T-cell (primary cell): ENCODE measurements at regions not wholly inside any gene's neighbourhood (a gene's known extent, or its start where the extent isn't known, plus 50 kb on each side); places are given as distances from the start of the nearest gene placed in this dataset.

Source experiments
- ATAC-seq, 4 experiments: fragments of 200-7000 bp in 3 of 4; fragments of 150-1000 bp in 1 of 4; cut with Tn5 transposase; replicated peaks in 1 of 4; 1 replicate in 3 of 4; 2 replicates in 1 of 4; pipeline ENCODE4 v1.10.0; 2021; ENCODE audit warnings: moderate library complexity in 3 of 4, mild to moderate bottlenecking in 2 of 4, moderate number of reproducible peaks in 1 of 4
- CTCF ChIA-PET, 2 donors: fragments of 300-600 bp; sonication (Branson Sonifier 250); formaldehyde crosslinking; loops; one replicate each; lab custom pipeline; 2022; ENCODE audit warnings: antibody characterized with exemption in 2 of 2; lab: Charles Lee
- POLR2A ChIA-PET, 2 donors: fragments of 300-600 bp; sonication (Branson Sonifier 250); formaldehyde crosslinking; loops; one replicate each; lab custom pipeline; 2022; ENCODE audit warnings: antibody characterized with exemption in 2 of 2; lab: Charles Lee
- DNase-seq, 35 experiments: peaks; one replicate each; pipeline versions ENCODE4 v3.0.0 to v3.0.0-alpha.2; 2013 to 2023
- H3K27ac ChIP-seq: one replicate; pipeline ENCODE4 v1.5.1; 2013; ENCODE audit warnings: low read length
- H3K27me3 ChIP-seq, 2 experiments: replicated peaks in 1 of 2; 1 replicate in 1 of 2; 2 replicates in 1 of 2; pipeline versions ENCODE4 v1.6.1 to v1.7.0; 2013; ENCODE audit warnings: low read length in 1 of 2, mixed read lengths in 1 of 2; ENCODE audit not compliant: control insufficient read depth in 2 of 2, insufficient read depth in 2 of 2; ENCODE audit errors: extremely low read depth in 1 of 2
- H3K36me3 ChIP-seq, 2 donors: 1 replicate in 1 of 2; 2 replicates in 1 of 2; pipeline versions ENCODE4 v1.6.1 to v1.7.0; 2013; ENCODE audit warnings: low read length in 1 of 2; ENCODE audit not compliant: control insufficient read depth in 2 of 2, insufficient read depth in 1 of 2; ENCODE audit errors: extremely low read depth in 1 of 2
- H3K4me1 ChIP-seq, 2 experiments: 1 replicate in 1 of 2; 2 replicates in 1 of 2; pipeline versions ENCODE4 v1.6.1 to v1.7.0; 2013; ENCODE audit warnings: low read length in 2 of 2, mixed read lengths in 1 of 2; ENCODE audit not compliant: insufficient read depth in 2 of 2, control insufficient read depth in 1 of 2; ENCODE audit errors: extremely low read depth in 1 of 2
- H3K4me3 ChIP-seq, 2 donors: 1 replicate in 1 of 2; 2 replicates in 1 of 2; pipeline versions ENCODE4 v1.5.1 to v1.7.0; 2013; ENCODE audit warnings: mild to moderate bottlenecking in 2 of 2, low read length in 1 of 2, moderate library complexity in 1 of 2; ENCODE audit not compliant: control insufficient read depth in 1 of 2; ENCODE audit errors: extremely low read depth in 1 of 2
- H3K9me3 ChIP-seq: 2 replicates; pipeline ENCODE4 v1.7.0; 2013
- H3K27ac Mint-ChIP-seq, 2 donors: one replicate each; pipeline ENCODE4 v1.8.0; 2020 to 2021; ENCODE audit warnings: mild to moderate bottlenecking in 2 of 2, mixed read lengths in 2 of 2
- H3K27me3 Mint-ChIP-seq, 2 donors: one replicate each; pipeline ENCODE4 v1.8.0; 2021 to 2022; ENCODE audit warnings: mixed read lengths in 2 of 2
- H3K36me3 Mint-ChIP-seq: one replicate; pipeline ENCODE4 v1.8.0; 2021; ENCODE audit warnings: mixed read lengths
- H3K4me1 Mint-ChIP-seq, 3 donors: one replicate each; pipeline ENCODE4 v1.8.0; 2020 to 2022; ENCODE audit warnings: mixed read lengths in 3 of 3, mild to moderate bottlenecking in 1 of 3
- H3K4me3 Mint-ChIP-seq, 3 donors: one replicate each; pipeline ENCODE4 v1.8.0; 2020 to 2022; ENCODE audit warnings: mild to moderate bottlenecking in 3 of 3, mixed read lengths in 3 of 3, moderate library complexity in 3 of 3
- H3K9me3 Mint-ChIP-seq, 3 donors: one replicate each; pipeline ENCODE4 v1.8.0; 2020 to 2022; ENCODE audit warnings: mixed read lengths in 3 of 3
- WGBS: methylation state at CpG from one replicate; pipeline ENCODE4 v1.1.5; 2013; ENCODE audit warnings: missing lambda C conversion rate; ENCODE audit not compliant: insufficient coverage; 5-methylcytosine and 5-hydroxymethylcytosine counted together

DNA sequence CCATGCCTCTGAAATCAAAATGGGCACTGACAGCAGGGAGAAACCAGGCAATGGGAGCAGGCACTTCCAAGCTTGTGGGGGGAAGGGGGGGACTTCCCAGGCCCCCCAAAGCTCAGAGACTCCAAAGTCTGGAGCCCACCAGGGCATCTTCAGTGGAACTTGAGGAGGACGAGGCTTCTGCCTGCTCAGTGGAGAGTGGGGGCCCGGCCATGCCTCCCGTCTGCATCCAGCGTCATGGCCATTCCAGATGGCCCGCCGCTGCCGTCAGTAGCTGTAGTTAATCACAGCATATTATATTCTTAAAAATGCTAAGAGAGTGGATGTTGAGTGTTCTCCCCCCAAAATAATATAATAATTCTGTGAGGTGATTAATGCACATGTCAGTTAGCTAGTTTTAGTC is 315.2 kb downstream of the KCNJ2 start:
- Mint-ChIP-seq H3K36me3 (no peaks in the 10 kb centered on the region), H3K27ac (no peak overlapping the region), H3K4me1 (no peaks in the 10 kb centered on the region), H3K27me3 (no peaks in the 10 kb centered on the region), H3K4me3 (no peak overlapping the region), H3K9me3 (peaks cover 0 to 10% (median 7%) of the 10 kb centered on the region in 3 donors)
- POLR2A ChIA-PET, result no interaction called here
- DNase-seq (no peak), ATAC-seq (no peak)
- Histone ChIP-seq H3K27ac (no peak overlapping the region), H3K4me3 (no peak overlapping the region), H3K36me3 (no peaks in the 10 kb centered on the region), H3K4me1 (no peaks in the 10 kb centered on the region), H3K27me3 (no peaks in the 10 kb centered on the region), H3K9me3 (no peaks in the 10 kb centered on the region)
- CTCF ChIA-PET, result no interaction called here
- WGBS, result 83% methylated on average over 1 of the region's 7 CpGs

DNA sequence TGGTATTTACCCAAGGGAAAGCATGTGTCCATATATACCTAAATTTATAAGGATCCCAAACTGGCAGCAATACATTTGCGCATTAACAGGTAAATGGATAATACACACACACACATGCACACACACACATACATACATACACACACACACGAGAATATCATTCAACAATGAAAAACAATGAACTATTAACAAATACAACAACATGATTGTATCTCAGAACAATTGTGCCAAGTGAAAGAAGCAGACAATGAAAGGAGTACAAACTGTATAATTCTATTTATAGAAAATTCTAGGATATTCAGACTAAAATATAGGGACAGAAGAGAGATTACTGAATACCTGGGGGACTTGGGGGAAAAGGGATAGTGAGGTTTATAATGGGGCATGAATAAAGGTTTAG is 323.0 kb downstream of the KCNJ2 start:
- Mint-ChIP-seq H3K9me3 (peaks cover 0 to 1% (median 0%) of the 10 kb centered on the region in 3 donors), H3K27me3 (no peaks in the 10 kb centered on the region)
- ATAC-seq, result no peak

GRCh38 chr17:70493277-70493874 is 324.0 kb downstream of the KCNJ2 start:
- no peak for ATAC-seq
- DNase-seq, result no peak
- no peaks in the 10 kb centered on the region for H3K36me3 ChIP-seq

More for the DNA sequence above, 323.0 kb downstream of the KCNJ2 start:
- no peaks in the 10 kb centered on the region for H3K9me3 ChIP-seq
- H3K27ac ChIP-seq, result no peak overlapping the region
- no CpG with 5 or more reads among the region's 2 CpGs for WGBS
- ChIA-PET POLR2A (interaction anchor here in 1 of 2 donors (0.6 kb wide), 1 partner anchor 1161 kb away, joined by 3 read pairs; no protein-coding TSS in a partner anchor), CTCF (no interaction called here)
- Mint-ChIP-seq H3K27ac (no peak overlapping the region), H3K36me3 (no peaks in the 10 kb centered on the region), H3K4me3 (no peak overlapping the region), H3K4me1 (no peaks in the 10 kb centered on the region)
- no peak for DNase-seq
- no peaks in the 10 kb centered on the region for H3K27me3 ChIP-seq
- H3K4me1 ChIP-seq, result no peaks in the 10 kb centered on the region
- no peaks in the 10 kb centered on the region for H3K36me3 ChIP-seq
- H3K4me3 ChIP-seq, result no peak overlapping the region

GRCh38 chr17:70498631-70499030 is 329.3 kb downstream of the KCNJ2 start:
- no CpG with 5 or more reads among the region's 2 CpGs for WGBS
- Mint-ChIP-seq H3K9me3 (no peaks in the 10 kb centered on the region), H3K27ac (no peak overlapping the region), H3K4me3 (no peak overlapping the region), H3K4me1 (no peaks in the 10 kb centered on the region), H3K36me3 (no peaks in the 10 kb centered on the region), H3K27me3 (no peaks in the 10 kb centered on the region)
- Histone ChIP-seq H3K4me1 (no peaks in the 10 kb centered on the region), H3K4me3 (no peak overlapping the region), H3K27ac (no peak overlapping the region), H3K27me3 (no peaks in the 10 kb centered on the region), H3K9me3 (no peaks in the 10 kb centered on the region), H3K36me3 (no peaks in the 10 kb centered on the region)
- CTCF ChIA-PET, result no interaction called here
- POLR2A ChIA-PET, result no interaction called here
- DNase-seq (no peak), ATAC-seq (no peak)

More at GRCh38 chr17:70493277-70493874, 324.0 kb downstream of the KCNJ2 start:
- ChIA-PET CTCF (no interaction called here), POLR2A (interaction anchor here in 1 of 2 donors (0.6 kb wide), 1 partner anchor 1162 kb away, joined by 3 read pairs; no protein-coding TSS in a partner anchor)
- Mint-ChIP-seq H3K27ac (no peak overlapping the region), H3K9me3 (no peaks in the 10 kb centered on the region), H3K4me3 (no peak overlapping the region), H3K4me1 (no peaks in the 10 kb centered on the region), H3K36me3 (no peaks in the 10 kb centered on the region), H3K27me3 (no peaks in the 10 kb centered on the region)
- no CpG with 5 or more reads among the region's 3 CpGs for WGBS
- H3K4me3 ChIP-seq, result no peak overlapping the region
- no peaks in the 10 kb centered on the region for H3K9me3 ChIP-seq
- no peak overlapping the region for H3K27ac ChIP-seq
- no peaks in the 10 kb centered on the region for H3K27me3 ChIP-seq
- H3K4me1 ChIP-seq, result no peaks in the 10 kb centered on the region

DNA sequence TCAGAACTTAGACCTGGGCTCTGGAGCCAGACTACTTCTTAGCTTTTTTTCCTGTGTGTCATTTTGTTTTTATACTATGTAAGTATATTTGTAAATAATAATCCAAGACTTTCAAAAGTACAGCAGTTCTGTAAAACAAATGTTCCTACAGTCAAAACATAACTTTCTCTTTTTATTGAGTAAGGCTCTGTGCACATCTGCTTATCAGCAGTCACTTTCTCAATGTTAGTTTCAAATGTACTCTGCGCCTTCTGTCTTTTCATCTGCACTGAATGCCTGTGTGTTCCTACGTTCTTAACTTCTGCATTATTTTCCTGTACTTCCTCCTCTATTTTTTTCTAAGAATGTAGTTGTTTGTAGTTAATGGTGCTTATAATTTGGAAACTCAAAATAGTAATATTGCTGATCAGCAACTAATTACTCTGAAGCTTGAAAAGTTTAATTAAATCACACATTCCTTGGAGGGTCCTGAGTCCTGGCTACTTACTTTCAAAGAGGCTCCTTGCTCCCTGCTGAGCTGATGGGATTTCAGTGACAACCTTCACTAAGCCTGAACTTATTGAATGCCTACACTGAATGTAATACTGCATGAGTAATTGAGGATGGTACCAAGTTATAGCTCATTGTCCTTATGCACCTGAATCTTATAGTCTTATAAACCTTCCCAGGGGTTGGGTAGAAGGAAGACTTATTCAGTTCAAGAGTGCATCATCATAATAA is 329.9 kb downstream of the KCNJ2 start:
- H3K4me3 ChIP-seq, result no peak overlapping the region
- no peaks in the 10 kb centered on the region for H3K4me1 Mint-ChIP-seq
- DNase-seq (no peak), ATAC-seq (no peak)
- no peaks in the 10 kb centered on the region for H3K36me3 Mint-ChIP-seq
- ChIA-PET POLR2A (no interaction called here), CTCF (no interaction called here)
- H3K9me3 ChIP-seq, result no peaks in the 10 kb centered on the region
- H3K27ac ChIP-seq, result no peak overlapping the region
- H3K36me3 ChIP-seq, result no peaks in the 10 kb centered on the region
- no peaks in the 10 kb centered on the region for H3K4me1 ChIP-seq
- H3K9me3 Mint-ChIP-seq, result no peaks in the 10 kb centered on the region
- no peak overlapping the region for H3K27ac Mint-ChIP-seq
- 80% methylated on average over 1 of the region's 2 CpGs for WGBS
- H3K4me3 Mint-ChIP-seq, result no peak overlapping the region
- H3K27me3 Mint-ChIP-seq, result no peaks in the 10 kb centered on the region
- no peaks in the 10 kb centered on the region for H3K27me3 ChIP-seq

DNA sequence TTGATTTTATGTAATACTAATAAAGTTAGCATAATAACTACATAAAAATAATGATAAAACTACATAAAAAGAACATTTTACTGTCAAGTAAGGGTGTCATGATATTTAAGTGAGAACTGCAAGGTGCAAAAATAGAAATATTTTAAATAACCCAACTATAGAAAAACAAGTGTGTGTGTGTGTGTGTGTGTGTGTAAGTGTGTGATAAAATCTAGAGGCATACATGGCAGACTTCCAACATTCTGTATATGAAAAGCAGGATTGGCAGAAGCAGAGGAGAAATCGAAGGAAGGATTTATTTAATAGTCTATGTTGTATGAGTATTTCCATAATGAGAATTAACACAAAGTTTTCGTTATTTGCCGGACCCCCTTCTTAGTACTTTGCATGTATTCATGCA is 334.1 kb downstream of the KCNJ2 start:
- Histone ChIP-seq H3K27me3 (no peaks in the 10 kb centered on the region), H3K27ac (no peak overlapping the region), H3K36me3 (no peaks in the 10 kb centered on the region), H3K4me1 (no peaks in the 10 kb centered on the region), H3K4me3 (no peak overlapping the region), H3K9me3 (no peaks in the 10 kb centered on the region)
- Mint-ChIP-seq H3K36me3 (no peaks in the 10 kb centered on the region), H3K4me1 (no peaks in the 10 kb centered on the region), H3K27ac (no peak overlapping the region), H3K4me3 (no peak overlapping the region), H3K27me3 (peaks cover under 1 to 2% of the 10 kb centered on the region in 2 donors), H3K9me3 (no peaks in the 10 kb centered on the region)
- ATAC-seq (no peak), DNase-seq (no peak)
- WGBS, result no CpG with 5 or more reads among the region's 3 CpGs
- POLR2A ChIA-PET, result no interaction called here
- CTCF ChIA-PET, result no interaction called here
